PC-3 (cell line): ENCODE measurements at regions not wholly inside any gene's neighbourhood (a gene's known extent, or its start where the extent isn't known, plus 50 kb on each side); places are given as distances from the start of the nearest gene placed in this dataset.
"Not testable (repeated sequence)": the region's sequence is repeated elsewhere in the genome, so short reads cannot be mapped to it uniquely, and the experiment has no call there.

Experiments
- ATAC-seq: fragments of 200-7000 bp; cut with Tn5 transposase; 2 replicates; pipeline ENCODE4 v1.9.1; 2020; ENCODE audit warnings: mild to moderate bottlenecking, moderate library complexity
- BruUV-seq: library from RNA; stranded (reverse); fragments of 400-500 nt; replicated peaks from 2 replicates; lab custom pipeline; 2021; lab: Mats Ljungman, UMichigan
- CTCF ChIA-PET: fragments of 300-600 bp; sonication (Branson Sonifier 250); formaldehyde crosslinking; loops from one replicate; lab custom pipeline; 2022; ENCODE audit warnings: antibody characterized with exemption; lab: Charles Lee
- POLR2A ChIA-PET: fragments of 300-600 bp; sonication (Branson Sonifier 250); formaldehyde crosslinking; loops from one replicate; lab custom pipeline; 2022; ENCODE audit warnings: antibody characterized with exemption; ENCODE audit not compliant: unreplicated experiment; lab: Charles Lee
- DNase-seq: peaks from one replicate; pipeline ENCODE4 v3.0.0-alpha.2; 2015
- H2AFZ ChIP-seq: fragments of 300-600 bp; sonication (generic); 2 replicates; pipeline ENCODE4 v1.6.0; 2016; ENCODE audit warnings: antibody characterized with exemption, low read length
- H3F3A ChIP-seq: fragments of 300-600 bp; sonication (generic); one replicate; pipeline ENCODE4 v1.6.0; 2017; ENCODE audit warnings: antibody characterized with exemption, low read length, control low read depth, mild to moderate bottlenecking; ENCODE audit not compliant: unreplicated experiment
- H3K27ac ChIP-seq: fragments of 300-600 bp; sonication (generic); 2 replicates; pipeline ENCODE4 v1.5.1; 2016; ENCODE audit warnings: mild to moderate bottlenecking, low read length
- H3K27me3 ChIP-seq: fragments of 300-600 bp; sonication (generic); 2 replicates; pipeline ENCODE4 v1.6.1; 2016; ENCODE audit warnings: low read length, mixed read lengths
- H3K36me3 ChIP-seq: fragments of 300-600 bp; sonication (generic); 2 replicates; pipeline ENCODE4 v1.6.1; 2016; ENCODE audit warnings: low read depth, mixed run types, low read length, mixed read lengths
- H3K4me1 ChIP-seq: fragments of 300-600 bp; sonication (generic); 2 replicates; pipeline ENCODE4 v1.5.1; 2016; ENCODE audit warnings: low read length; ENCODE audit not compliant: insufficient read depth
- H3K4me2 ChIP-seq: fragments of 300-600 bp; sonication (generic); 2 replicates; pipeline ENCODE4 v1.6.0; 2016; ENCODE audit warnings: low read length
- H3K4me3 ChIP-seq: fragments of 300-600 bp; sonication (generic); 2 replicates; pipeline ENCODE4 v1.5.1; 2016; ENCODE audit warnings: mild to moderate bottlenecking, low read length, mixed read lengths
- H3K79me2 ChIP-seq: fragments of 300-600 bp; sonication (generic); 2 replicates; pipeline ENCODE4 v1.6.1; 2017; ENCODE audit warnings: low read length, mixed read lengths
- H3K9ac ChIP-seq: fragments of 300-600 bp; sonication (generic); 2 replicates; pipeline ENCODE4 v1.6.0; 2016; ENCODE audit warnings: mild to moderate bottlenecking, low read length
- H3K9me2 ChIP-seq: fragments of 300-600 bp; sonication (generic); replicated peaks from 2 replicates; pipeline ENCODE4 v1.6.1; 2016; ENCODE audit warnings: mixed run types, low read length, mixed read lengths
- H3K9me3 ChIP-seq: fragments of 300-600 bp; sonication (generic); 2 replicates; pipeline ENCODE4 v1.6.1; 2016; ENCODE audit warnings: low read length, mixed read lengths
- H4K20me1 ChIP-seq: fragments of 300-600 bp; sonication (generic); 2 replicates; pipeline ENCODE4 v1.6.1; 2016; ENCODE audit warnings: low read length, mixed read lengths
- CTCF ChIP-seq: fragments of 300-600 bp; sonication (generic); conservative IDR thresholded peaks from 2 replicates; pipeline ENCODE4 v1.5.1; 2017; ENCODE audit warnings: antibody characterized with exemption, low read depth, mild to moderate bottlenecking, low read length
- EZH2 ChIP-seq: fragments of 300-600 bp; sonication (generic); IDR thresholded peaks from one replicate; pipeline ENCODE4 v1.6.1; 2017; ENCODE audit warnings: antibody characterized with exemption, mild to moderate bottlenecking, low read length; ENCODE audit not compliant: unreplicated experiment
- EZH2phosphoT487 ChIP-seq: fragments of 300-600 bp; sonication (generic); IDR thresholded peaks from 2 replicates; pipeline ENCODE4 v1.6.1; 2018; ENCODE audit warnings: mild to moderate bottlenecking, antibody characterized with exemption, low read length, borderline replicate concordance
- intact Hi-C: fragments of 100-400 bp; cut with micrococcal nuclease; formaldehyde crosslinking; loops from 2 replicates; pipeline ENCODE4 v1.9.0; 2023

GRCh38 chr7:125195156-125195555, 265.5 kb upstream of the POT1 start:
- ATAC-seq (peak; percentile 15; the same call in 1 of the 2 replicates), DNase-seq (peak; percentile 6)
- BruUV-seq: no TSS peak
- H3K4me3 ChIP-seq: no peak overlapping the region
- H3K4me2 ChIP-seq: no peak overlapping the region
- H3K36me3 ChIP-seq: no peaks in the 10 kb centered on the region
- ChIA-PET POLR2A (no interaction called here), CTCF (no interaction called here)
- H3K4me1 ChIP-seq: no peaks in the 10 kb centered on the region
- no peak overlapping the region for H3K9ac ChIP-seq
- H3K9me2 ChIP-seq: no peaks in the 10 kb centered on the region
- H4K20me1 ChIP-seq: no peaks in the 10 kb centered on the region
- intact Hi-C loops: no loop called here
- H3K9me3 ChIP-seq: no peaks in the 10 kb centered on the region
- TF ChIP-seq EZH2 (no peak), EZH2phosphoT487 (no peak), CTCF (no peak)
- no peak overlapping the region for H2AFZ ChIP-seq
- no peaks in the 10 kb centered on the region for H3K27me3 ChIP-seq
- H3F3A ChIP-seq: no peaks in the 10 kb centered on the region
- no peak overlapping the region for H3K27ac ChIP-seq
- no peaks in the 10 kb centered on the region for H3K79me2 ChIP-seq

GRCh38 chr7:125193263-125193662, 263.6 kb upstream of the POT1 start:
- H2AFZ ChIP-seq: no peak overlapping the region
- no peaks in the 10 kb centered on the region for H3K4me1 ChIP-seq
- no peaks in the 10 kb centered on the region for H4K20me1 ChIP-seq
- no peak for TF ChIP-seq EZH2phosphoT487
- no peak overlapping the region for H3K27ac ChIP-seq
- intact Hi-C loops: no loop called here
- ChIA-PET CTCF (no interaction called here), POLR2A (no interaction called here)
- H3K79me2 ChIP-seq: no peaks in the 10 kb centered on the region
- no peak for ATAC-seq
- no TSS peak for BruUV-seq
- H3K9me3 ChIP-seq: no peaks in the 10 kb centered on the region
- H3K4me3 ChIP-seq: no peak overlapping the region
- no peaks in the 10 kb centered on the region for H3K36me3 ChIP-seq
- H3K27me3 ChIP-seq: no peaks in the 10 kb centered on the region
- no peak overlapping the region for H3K9ac ChIP-seq
- DNase-seq: no peak
- H3K4me2 ChIP-seq: no peak overlapping the region
- no peaks in the 10 kb centered on the region for H3F3A ChIP-seq
- H3K9me2 ChIP-seq: no peaks in the 10 kb centered on the region

GRCh38 chr7:125184801-125185200, 255.2 kb upstream of the POT1 start:
- intact Hi-C loops: no loop called here
- Histone ChIP-seq H3K9me3 (no peaks in the 10 kb centered on the region), H3F3A (no peaks in the 10 kb centered on the region), H3K36me3 (no peaks in the 10 kb centered on the region), H2AFZ (no peak overlapping the region), H4K20me1 (no peaks in the 10 kb centered on the region), H3K9ac (no peak overlapping the region), H3K4me3 (no peak overlapping the region), H3K4me1 (no peaks in the 10 kb centered on the region), H3K27me3 (no peaks in the 10 kb centered on the region), H3K79me2 (no peaks in the 10 kb centered on the region), H3K4me2 (no peak overlapping the region), H3K27ac (no peak overlapping the region), H3K9me2 (no peaks in the 10 kb centered on the region)
- ChIA-PET CTCF (no interaction called here), POLR2A (no interaction called here)
- peak; percentile 26 for DNase-seq
- peak; percentile 85 for ATAC-seq
- BruUV-seq: no TSS peak
- TF ChIP-seq EZH2phosphoT487: no peak
- no peak for TF ChIP-seq EZH2
- no peak for TF ChIP-seq CTCF

GRCh38 chr7:125181569-125182267, 252.1 kb upstream of the POT1 start:
- BruUV-seq, H3K4me3 ChIP-seq, H3K4me1 ChIP-seq, H3K9me3 ChIP-seq, intact Hi-C loops, POLR2A ChIA-PET, H3K4me2 ChIP-seq, H3K79me2 ChIP-seq, H3K36me3 ChIP-seq, CTCF ChIA-PET, H3K27ac ChIP-seq, ATAC-seq, H2AFZ ChIP-seq, H3F3A ChIP-seq, H3K9me2 ChIP-seq, DNase-seq, H3K27me3 ChIP-seq, H4K20me1 ChIP-seq, H3K9ac ChIP-seq: not testable (repeated sequence)
